NCI-H774 (cell line): ENCODE measurements at regions not wholly inside any gene's neighbourhood (a gene's known extent, or its start where the extent isn't known, plus 50 kb on each side); places are given as distances from the start of the nearest gene placed in this dataset.
"Not testable (repeated sequence)": the region's sequence is repeated elsewhere in the genome, so short reads cannot be mapped to it uniquely, and the experiment has no call there.

Source experiments
- DNase-seq: peaks from one replicate; lab custom pipeline; 2025; lab: John Stamatoyannopoulos, UW

DNA sequence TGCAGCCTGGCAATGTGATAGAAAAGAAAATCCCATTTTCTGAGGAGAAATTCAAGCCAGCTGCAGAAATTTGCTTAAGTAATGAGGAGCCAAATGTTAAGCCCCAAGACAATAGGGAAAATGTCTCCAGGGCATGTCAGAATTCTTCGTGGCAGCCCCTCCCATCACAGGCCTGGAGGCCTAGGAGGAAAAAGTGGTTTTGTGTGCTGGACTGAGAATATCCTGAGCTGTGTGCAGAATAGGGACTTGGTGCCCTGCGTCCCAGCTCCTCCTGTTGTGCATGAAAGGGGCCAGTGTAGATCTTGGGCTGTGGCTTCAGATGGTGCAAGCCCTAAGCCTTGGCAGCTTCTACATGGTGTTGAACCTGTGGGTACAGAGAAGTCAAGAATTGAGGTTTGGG lies 948.3 kb downstream of the METTL15 start:
- DNase-seq, result not testable (repeated sequence)

GRCh38 chr11:29051935-29052334 lies 943.7 kb downstream of the METTL15 start:
- no peak for DNase-seq

DNA sequence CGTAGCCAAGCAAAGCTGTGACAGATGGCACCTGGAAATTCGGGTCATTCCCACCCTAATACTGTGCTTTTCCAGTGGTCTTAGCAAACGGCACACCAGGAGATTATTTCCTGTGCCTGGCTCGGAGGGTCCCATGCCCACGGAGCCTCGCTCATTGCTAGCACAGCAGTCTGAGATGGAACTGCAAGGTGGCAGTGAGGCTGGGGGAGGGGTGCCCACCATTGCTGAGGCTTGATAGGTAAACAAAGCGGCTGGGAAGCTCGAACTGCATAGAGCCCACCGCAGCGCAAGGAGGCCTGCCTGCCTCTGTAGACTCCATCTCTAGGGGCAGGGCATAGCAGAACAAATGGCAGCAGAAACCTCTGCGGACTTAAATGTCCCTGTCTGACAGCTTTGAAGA lies 942.8 kb downstream of the METTL15 start:
- not testable (repeated sequence) for DNase-seq

- no peak for DNase-seq
Measured at GRCh38 chr11:29040489-29040888, 932.3 kb downstream of the METTL15 start.

DNA sequence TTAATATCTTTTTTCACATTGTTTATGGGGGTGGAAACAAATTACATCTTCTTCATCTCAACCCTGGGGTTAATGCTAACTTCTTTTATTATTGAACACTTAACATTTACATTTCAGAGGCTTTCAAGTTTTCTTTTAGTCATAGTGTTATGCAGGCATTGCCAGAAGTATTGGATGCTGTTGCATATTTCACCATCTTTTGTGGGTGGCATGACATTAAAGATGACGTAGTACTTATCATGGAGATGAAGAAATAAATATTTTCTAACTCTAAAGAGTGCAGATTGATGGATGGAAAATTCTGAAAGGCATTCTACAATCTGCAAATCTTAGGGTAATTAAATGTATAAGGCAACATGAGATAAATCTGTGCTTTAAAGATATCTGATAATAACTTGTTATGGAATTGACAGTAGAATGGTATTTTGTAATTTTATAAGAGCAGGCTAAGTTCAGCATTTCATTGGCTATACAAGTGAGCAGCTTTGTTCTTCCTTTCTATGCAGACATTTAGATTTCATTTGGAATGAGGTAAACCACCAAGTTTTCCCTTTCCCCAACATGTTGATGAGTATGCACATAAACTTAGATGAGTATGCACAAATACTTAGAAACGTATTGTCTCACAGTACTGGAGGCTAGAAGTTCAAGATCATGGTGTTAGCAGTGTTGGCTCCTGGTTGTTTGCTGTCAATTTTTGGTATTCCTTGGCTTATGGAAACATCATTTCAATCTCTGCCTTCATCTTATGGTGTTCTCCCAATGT lies 924.4 kb downstream of the METTL15 start:
- no peak for DNase-seq

GRCh38 chr11:29029452-29029851 lies 921.3 kb downstream of the METTL15 start:
- no peak for DNase-seq

- no peak for DNase-seq
Measured at GRCh38 chr11:29027436-29027835, 919.2 kb downstream of the METTL15 start.

- no peak for DNase-seq
Measured at GRCh38 chr11:29026286-29026685, 918.1 kb downstream of the METTL15 start.

- DNase-seq, result no peak
Measured at GRCh38 chr11:29025001-29025400, 916.8 kb downstream of the METTL15 start.

GRCh38 chr11:29024386-29024785 lies 916.2 kb downstream of the METTL15 start:
- no peak for DNase-seq

- DNase-seq, result no peak
Measured at GRCh38 chr11:29023761-29024160, 915.6 kb downstream of the METTL15 start.

- DNase-seq, result no peak
Measured at GRCh38 chr11:29022676-29023075, 914.5 kb downstream of the METTL15 start.

DNA sequence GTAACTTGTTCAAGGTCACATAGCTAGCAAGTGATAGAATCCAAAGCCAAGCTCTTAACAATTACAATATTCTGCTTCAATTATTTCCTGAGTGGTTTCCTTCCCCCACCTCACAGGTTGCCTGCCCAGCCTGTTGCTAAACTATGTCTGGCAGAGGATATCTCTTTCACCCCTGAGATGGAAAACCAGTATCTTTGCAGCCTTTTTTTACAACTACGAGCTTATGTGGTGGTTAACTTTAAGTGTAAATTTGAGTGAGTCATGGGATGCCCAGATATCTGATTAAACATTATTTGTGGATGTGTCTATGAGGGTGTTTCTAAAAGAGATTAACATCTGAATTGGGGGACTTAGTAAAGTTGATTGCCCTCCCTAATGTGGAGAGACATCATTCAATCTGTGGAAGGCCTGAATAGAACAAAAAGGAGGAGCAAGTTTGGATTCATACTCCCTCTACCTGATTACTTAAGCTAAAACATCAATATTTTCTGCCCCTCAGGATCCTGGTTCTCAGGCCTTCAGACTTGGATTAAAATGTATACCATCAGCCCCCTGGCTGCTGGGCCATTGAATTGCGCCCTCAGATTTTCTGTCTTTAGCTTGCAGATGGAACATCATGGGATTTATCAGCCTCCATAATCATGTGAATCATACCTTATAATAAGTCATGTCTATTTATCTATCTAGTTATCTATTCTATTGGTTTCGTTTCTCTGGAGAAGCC lies 911.9 kb downstream of the METTL15 start:
- peak; percentile 11 for DNase-seq

DNA sequence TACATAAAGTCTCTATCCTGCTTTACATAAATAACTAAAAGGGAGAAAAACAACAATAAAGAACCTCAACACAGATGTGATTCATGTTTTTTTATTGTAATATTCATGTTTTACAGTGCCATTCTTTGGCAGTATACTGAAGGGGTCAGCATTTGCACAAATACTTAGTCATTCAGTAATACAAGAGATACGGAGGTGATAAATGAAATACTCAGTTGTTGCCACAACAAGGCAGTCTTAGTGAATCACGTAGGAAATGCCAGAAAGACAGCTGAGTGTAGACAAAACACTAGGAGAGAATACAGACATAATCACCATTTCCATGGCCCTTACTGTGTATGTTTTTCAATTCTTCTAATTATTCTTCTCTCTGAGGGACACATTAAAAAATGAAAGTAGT lies 910.4 kb downstream of the METTL15 start:
- no peak for DNase-seq

GRCh38 chr11:29017941-29018340 lies 909.8 kb downstream of the METTL15 start:
- no peak for DNase-seq

DNA sequence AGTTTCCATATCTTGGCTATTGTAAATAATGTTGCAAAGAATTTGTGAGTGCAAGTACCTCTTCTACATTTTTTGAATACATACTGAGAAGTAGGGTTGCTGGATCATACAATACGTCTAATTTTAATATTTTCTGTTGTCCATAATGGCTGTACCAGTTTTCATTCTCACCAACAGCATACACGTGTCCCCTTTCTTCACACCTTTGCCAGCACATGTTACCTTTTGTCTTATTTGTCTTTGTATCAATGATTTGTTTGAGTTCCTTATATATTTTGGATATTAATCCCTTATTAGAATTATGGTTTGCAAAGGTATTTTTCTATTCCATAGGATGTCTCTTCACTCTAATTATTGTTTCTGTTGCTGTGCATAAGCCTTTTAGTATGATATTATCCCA lies 904.3 kb downstream of the METTL15 start:
- no peak for DNase-seq

- no peak for DNase-seq
Measured at GRCh38 chr11:29009426-29009825, 901.2 kb downstream of the METTL15 start.

- no peak for DNase-seq
Measured at GRCh38 chr11:29008481-29008880, 900.3 kb downstream of the METTL15 start.

DNA sequence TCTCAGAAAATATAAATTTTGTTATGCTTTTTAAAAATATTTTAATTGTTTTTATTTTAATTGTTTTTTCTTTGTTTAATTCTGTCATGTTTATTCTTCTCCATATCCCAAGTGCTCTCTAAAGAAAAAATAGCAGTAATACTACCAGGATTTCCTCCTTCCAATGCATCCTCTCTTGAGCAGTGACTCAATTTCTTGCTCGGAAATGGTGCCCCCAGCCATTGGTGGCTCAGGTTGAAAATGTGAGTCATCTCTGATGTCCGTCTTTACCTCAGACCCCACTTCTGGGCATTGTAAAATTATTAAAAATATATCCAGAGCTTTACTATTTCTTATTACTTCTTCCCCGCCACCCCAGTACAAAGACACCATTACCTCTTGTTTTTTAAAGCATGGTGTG lies 898.5 kb downstream of the METTL15 start:
- DNase-seq, result no peak

DNA sequence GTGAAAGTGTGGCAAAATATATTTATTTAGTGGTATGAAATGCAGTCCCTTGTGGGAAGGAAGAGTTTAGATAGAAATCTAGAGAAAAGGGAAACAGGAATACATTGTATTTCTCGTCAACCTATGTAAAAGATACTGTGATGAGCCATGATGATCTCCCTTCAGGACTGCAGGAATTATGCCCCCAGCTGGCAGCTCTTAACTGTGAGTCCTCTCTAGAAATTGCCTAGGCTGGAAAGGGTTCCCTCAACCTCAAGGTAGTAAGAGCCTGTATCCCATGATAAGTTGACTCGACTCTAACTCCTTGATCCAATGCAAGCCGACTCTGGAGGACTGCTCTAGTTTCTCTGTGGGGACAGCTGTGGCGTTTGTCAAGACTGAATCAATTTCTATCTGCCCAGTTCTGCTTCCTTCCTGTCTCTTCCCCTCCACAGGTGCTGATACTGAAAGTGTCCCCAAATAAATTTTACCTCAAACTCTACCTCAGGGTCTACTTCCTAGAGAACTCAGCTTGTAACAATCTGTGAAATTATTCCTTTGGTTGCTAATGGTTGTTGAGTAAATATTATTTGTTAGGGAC lies 897.3 kb downstream of the METTL15 start:
- DNase-seq, result no peak

- no peak for DNase-seq
Measured at GRCh38 chr11:29002816-29003215, 894.6 kb downstream of the METTL15 start.

DNA sequence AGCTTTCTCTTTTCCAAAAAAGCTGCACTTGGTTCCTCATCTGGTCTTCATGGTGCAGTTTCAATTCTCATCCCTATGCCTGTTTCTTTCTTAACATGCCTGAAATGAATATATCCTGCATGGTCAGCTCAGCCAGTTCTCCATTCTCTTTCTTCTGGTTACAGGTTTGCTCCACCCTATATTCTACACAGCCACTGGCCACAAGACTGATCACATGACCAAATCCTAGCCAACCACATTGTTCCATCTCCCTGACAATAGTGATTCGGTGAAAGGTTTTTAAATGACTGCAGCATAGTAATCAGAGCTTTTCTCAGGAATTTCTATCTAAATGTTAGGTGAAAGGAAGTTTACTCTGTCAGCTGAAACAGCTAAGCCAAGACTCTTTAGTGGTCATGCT lies 891.4 kb downstream of the METTL15 start:
- DNase-seq, result no peak

- DNase-seq, result no peak
Measured at GRCh38 chr11:28992996-28993395, 884.8 kb downstream of the METTL15 start.
